K562 (cell line): ENCODE measurements at regions not wholly inside any gene's neighbourhood (a gene's known extent, or its start where the extent isn't known, plus 50 kb on each side); places are given as distances from the start of the nearest gene placed in this dataset.

ENCODE experiments used
- ATAC-seq: fragments of 200-7000 bp; cut with Tn5 transposase; 3 replicates; pipeline ENCODE4 v1.9.1; 2020; ENCODE audit warnings: moderate library complexity
- BruUV-seq: library from RNA; stranded (reverse); fragments of 400-500 nt; replicated peaks from 2 replicates; lab custom pipeline; 2021; lab: Mats Ljungman, UMichigan
- CTCF ChIA-PET: fragments of 300-600 bp; formaldehyde crosslinking; extraction: SDS; loops from one replicate; lab custom pipeline; 2021; ENCODE audit warnings: low intra/inter-chr PET ratio; lab: Yijun Ruan, JAX
- POLR2A ChIA-PET: fragments of 300-600, 350-650 bp; sonication (Branson Sonifier 250); formaldehyde crosslinking; extraction: SDS; loops from one replicate; lab custom pipeline; 2021; ENCODE audit warnings: antibody characterized with exemption, inconsistent platforms; lab: Yijun Ruan, JAX
- DNase-seq, 4 experiments: peaks; one replicate each; pipeline versions ENCODE4 v3.0.0 to v3.0.0-alpha.2; 2011 to 2018; ENCODE audit warnings: low spot score in 3 of 4, mixed read lengths in 3 of 4; ENCODE audit errors: extremely low read depth in 1 of 4
- FAIRE-seq: peaks from 2 replicates; lab custom pipeline; 2011; peaks lifted over from hg19 to GRCh38; lab: Jason Lieb, UNC
- H2AFZ ChIP-seq: 2 replicates; pipeline ENCODE4 v1.6.0; 2011; ENCODE audit warnings: low read depth, low read length, control low read depth, inconsistent platforms
- H3K27ac ChIP-seq: fragments of 200-600 bp; 3 replicates; pipeline ENCODE4 v1.8.0; 2011; ENCODE audit warnings: low read depth, mild to moderate bottlenecking, control low read depth, inconsistent platforms, low read length, moderate library complexity, mixed read lengths; ENCODE audit errors: extremely low read depth
- H3K27me3 ChIP-seq, 2 experiments: fragments of 300-600 bp in 1 of 2; 2 replicates in 1 of 2; 3 replicates in 1 of 2; pipeline versions ENCODE4 v1.6.0 to v1.8.0; 2011; ENCODE audit warnings: inconsistent platforms in 2 of 2, low read length in 2 of 2, mild to moderate bottlenecking in 1 of 2, mixed read lengths in 1 of 2, moderate library complexity in 1 of 2; ENCODE audit not compliant: control insufficient read depth in 2 of 2, insufficient read depth in 2 of 2
- H3K36me3 ChIP-seq: fragments of 300-600 bp; 3 replicates; pipeline ENCODE4 v1.8.0; 2011; ENCODE audit warnings: mild to moderate bottlenecking, low read length, inconsistent platforms; ENCODE audit not compliant: control insufficient read depth, insufficient read depth
- H3K4me1 ChIP-seq, 2 experiments: fragments of 200-600 bp in 1 of 2; replicated peaks in 1 of 2; 2 replicates in 1 of 2; 3 replicates in 1 of 2; pipeline versions ENCODE4 v1.5.1 to v1.8.0; 2011; ENCODE audit warnings: inconsistent platforms in 2 of 2, low read length in 2 of 2, mild to moderate bottlenecking in 1 of 2, mixed read lengths in 1 of 2, moderate library complexity in 1 of 2; ENCODE audit not compliant: control insufficient read depth in 2 of 2, insufficient read depth in 2 of 2
- H3K4me2 ChIP-seq: 2 replicates; pipeline ENCODE4 v1.6.1; 2011; ENCODE audit warnings: low read length, control low read depth, inconsistent platforms, mixed read lengths; ENCODE audit not compliant: insufficient read depth
- H3K4me3 ChIP-seq: fragments of 200-600 bp; sonication (generic), shearing (Covaris generic); 2 replicates; pipeline ENCODE4 v1.5.1; 2016; ENCODE audit warnings: control low read depth, inconsistent platforms
- H3K79me2 ChIP-seq: fragments of 200-600 bp; 3 replicates; pipeline ENCODE4 v1.8.0; 2011; ENCODE audit warnings: low read length, inconsistent platforms; ENCODE audit not compliant: control insufficient read depth, insufficient read depth
- H3K9ac ChIP-seq, 2 experiments: 2 replicates each; pipeline versions ENCODE4 v1.6.0 to v1.6.1; 2011; ENCODE audit warnings: low read depth in 2 of 2, low read length in 2 of 2, control low read depth in 1 of 2, inconsistent platforms in 1 of 2, mild to moderate bottlenecking in 1 of 2, mixed read lengths in 1 of 2; ENCODE audit not compliant: insufficient read depth in 1 of 2
- H3K9me1 ChIP-seq: one replicate; pipeline ENCODE4 v1.6.0; 2011; ENCODE audit warnings: inconsistent platforms, mild to moderate bottlenecking, low read length, moderate library complexity; ENCODE audit not compliant: control insufficient read depth, insufficient read depth
- H3K9me3 ChIP-seq: replicated peaks from 2 replicates; pipeline ENCODE4 v1.5.1; 2011; ENCODE audit warnings: low read depth, low read length, inconsistent platforms; ENCODE audit not compliant: control insufficient read depth, insufficient read depth
- H4K20me1 ChIP-seq: replicated peaks from 2 replicates; pipeline ENCODE4 v1.6.1; 2011; ENCODE audit warnings: low read length, inconsistent platforms, mixed read lengths; ENCODE audit not compliant: control insufficient read depth, insufficient read depth
- CBX1 ChIP-seq: sonication (generic); IDR thresholded peaks from 2 replicates; pipeline ENCODE4 v1.6.1; 2016; ENCODE audit warnings: antibody characterized with exemption, low read depth, mild to moderate bottlenecking
- E2F5 ChIP-seq: sonication (generic); formaldehyde crosslinking; IDR thresholded peaks from 2 replicates; pipeline ENCODE4 v1.8.0; 2022; ENCODE audit warnings: mild to moderate bottlenecking, missing genetic modification reagents
- NR3C1 ChIP-seq: sonication (generic); formaldehyde crosslinking; IDR thresholded peaks from 2 replicates; pipeline ENCODE4 v1.8.1; 2022; ENCODE audit warnings: missing genetic modification reagents
- TOE1 ChIP-seq, 2 experiments: fragments of 450-650 bp in 1 of 2; sonication (generic) in 1 of 2; formaldehyde crosslinking in 1 of 2; IDR thresholded peaks; 2 replicates each; pipeline versions ENCODE4 v1.7.1 to v1.8.0; 2016 to 2022; ENCODE audit warnings: borderline replicate concordance in 2 of 2, mild to moderate bottlenecking in 2 of 2, antibody characterized with exemption in 1 of 2, inconsistent platforms in 1 of 2, low read depth in 1 of 2, missing genetic modification reagents in 1 of 2, moderate library complexity in 1 of 2
- ZNF124 ChIP-seq: sonication (generic); formaldehyde crosslinking; IDR thresholded peaks from 2 replicates; pipeline ENCODE4 v1.8.1; 2022; ENCODE audit warnings: missing genetic modification reagents
- ZNF696 ChIP-seq: fragments of 250-450 bp; sonication (Bioruptor Pico); conservative IDR thresholded peaks from 2 replicates; pipeline ENCODE4 v1.4.0; 2020; ENCODE audit warnings: mild to moderate bottlenecking, moderate library complexity
- WGBS: fragments of 100-300 bp; shearing (Covaris generic); methylation state at CpG from one replicate; pipeline ENCODE4 v1.1.6; 2016; ENCODE audit warnings: low coverage, mixed read lengths; ENCODE audit not compliant: insufficient coverage; ENCODE audit errors: missing lambda C conversion rate; 5-methylcytosine and 5-hydroxymethylcytosine counted together
- in situ Hi-C: fragments of 300-500 bp; cut with MboI; formaldehyde crosslinking; loops from 4 replicates; pipeline ENCODE4 v1.15.0; 2018; ENCODE audit warnings: inconsistent platforms, mixed read lengths
- intact Hi-C: fragments of 100-400 bp; cut with micrococcal nuclease; formaldehyde crosslinking; loops from 2 replicates; pipeline ENCODE4 v1.14.2; 2022
- TF ChIP-seq, protein P1 (sequence below): fragments of 450-650 bp; formaldehyde crosslinking; IDR thresholded peaks from 2 replicates; pipeline ENCODE4 v1.4.0; 2020; ENCODE audit warnings: mild to moderate bottlenecking, moderate library complexity

GRCh38 chr22:49322231-49322630 lies 505.4 kb downstream of the BRD1 start:
- H3K27ac ChIP-seq: no peak overlapping the region
- H3K27me3 ChIP-seq: peaks cover 2 to 57% of the 10 kb centered on the region in 2 experiments; a peak in 4 of 5 replicates
- ChIA-PET POLR2A (no interaction called here), CTCF (no interaction called here)
- 0 out of 2 replicates have a peak, but pooled peaks cover 3% of the 10 kb centered on the region for H4K20me1 ChIP-seq
- H3K9me1 ChIP-seq: no peaks in the 10 kb centered on the region
- TF ChIP-seq E2F5 (CRISPR knock-in tag) (no peak), NR3C1 (CRISPR knock-in tag) (no peak), ZNF696 (CRISPR knock-in tag) (no peak), CBX1 (no peak), ZNF124 (no peak), TOE1 (IDR thresholded peaks at IDR 0.05; ENCODE audit: borderline replicate concordance) (no peak), TOE1 (CRISPR knock-in tag; IDR thresholded peaks at IDR 0.05; ENCODE audit: borderline replicate concordance, low read depth) (no peak)
- TF ChIP-seq, protein P1, sequence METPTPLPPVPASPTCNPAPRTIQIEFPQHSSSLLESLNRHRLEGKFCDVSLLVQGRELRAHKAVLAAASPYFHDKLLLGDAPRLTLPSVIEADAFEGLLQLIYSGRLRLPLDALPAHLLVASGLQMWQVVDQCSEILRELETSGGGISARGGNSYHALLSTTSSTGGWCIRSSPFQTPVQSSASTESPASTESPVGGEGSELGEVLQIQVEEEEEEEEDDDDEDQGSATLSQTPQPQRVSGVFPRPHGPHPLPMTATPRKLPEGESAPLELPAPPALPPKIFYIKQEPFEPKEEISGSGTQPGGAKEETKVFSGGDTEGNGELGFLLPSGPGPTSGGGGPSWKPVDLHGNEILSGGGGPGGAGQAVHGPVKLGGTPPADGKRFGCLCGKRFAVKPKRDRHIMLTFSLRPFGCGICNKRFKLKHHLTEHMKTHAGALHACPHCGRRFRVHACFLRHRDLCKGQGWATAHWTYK (CRISPR knock-in tag): no peak
- no peaks in the 10 kb centered on the region for H3K4me1 ChIP-seq
- BruUV-seq: no TSS peak
- H3K36me3 ChIP-seq: no peaks in the 10 kb centered on the region
- no peak overlapping the region for H3K9ac ChIP-seq
- 0% methylated on average over 4 of the region's 13 CpGs for whole genome bisulfite sequencing
- in situ Hi-C loops (loop anchor here (25.0 kb wide), 1 partner anchor 285 kb away; no protein-coding TSS in a partner anchor), intact Hi-C loops (no loop called here)
- no peaks in the 10 kb centered on the region for H3K79me2 ChIP-seq
- H3K4me3 ChIP-seq: no peak overlapping the region
- no peak for FAIRE-seq
- no peak for DNase-seq
- H3K9me3 ChIP-seq: no peaks in the 10 kb centered on the region
- H2AFZ ChIP-seq: no peak overlapping the region
- ATAC-seq: no peak
- no peak overlapping the region for H3K4me2 ChIP-seq
